ENCODE measurements at regions not wholly inside any gene's neighbourhood (a gene's known extent, or its start where the extent isn't known, plus 50 kb on each side); places are given as distances from the start of the nearest gene placed in this dataset.

DNA sequence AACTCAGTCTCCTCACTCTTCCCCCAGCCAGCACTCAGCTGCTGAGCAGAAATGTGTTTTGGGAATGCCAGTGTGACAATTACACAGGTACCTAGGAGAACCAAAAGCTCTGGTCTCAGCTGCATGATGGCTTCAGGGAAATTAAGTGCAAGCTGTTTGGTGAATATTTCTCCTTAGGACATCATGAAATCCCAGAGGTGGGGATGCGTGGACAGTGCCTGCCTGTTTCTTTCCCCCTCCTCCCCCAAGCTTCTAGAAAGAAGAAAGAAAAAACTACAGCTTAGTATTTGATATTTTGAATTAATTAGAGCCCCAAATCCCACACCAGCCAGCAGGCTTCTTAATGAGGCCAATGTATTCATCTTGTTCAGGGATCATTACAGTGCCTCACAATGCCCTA lies 243.0 kb downstream of the IDS start:
- TF ChIP-seq POLR2A (IDR thresholded peaks at IDR 0.05): no peak
- TF ChIP-seq, protein P1, sequence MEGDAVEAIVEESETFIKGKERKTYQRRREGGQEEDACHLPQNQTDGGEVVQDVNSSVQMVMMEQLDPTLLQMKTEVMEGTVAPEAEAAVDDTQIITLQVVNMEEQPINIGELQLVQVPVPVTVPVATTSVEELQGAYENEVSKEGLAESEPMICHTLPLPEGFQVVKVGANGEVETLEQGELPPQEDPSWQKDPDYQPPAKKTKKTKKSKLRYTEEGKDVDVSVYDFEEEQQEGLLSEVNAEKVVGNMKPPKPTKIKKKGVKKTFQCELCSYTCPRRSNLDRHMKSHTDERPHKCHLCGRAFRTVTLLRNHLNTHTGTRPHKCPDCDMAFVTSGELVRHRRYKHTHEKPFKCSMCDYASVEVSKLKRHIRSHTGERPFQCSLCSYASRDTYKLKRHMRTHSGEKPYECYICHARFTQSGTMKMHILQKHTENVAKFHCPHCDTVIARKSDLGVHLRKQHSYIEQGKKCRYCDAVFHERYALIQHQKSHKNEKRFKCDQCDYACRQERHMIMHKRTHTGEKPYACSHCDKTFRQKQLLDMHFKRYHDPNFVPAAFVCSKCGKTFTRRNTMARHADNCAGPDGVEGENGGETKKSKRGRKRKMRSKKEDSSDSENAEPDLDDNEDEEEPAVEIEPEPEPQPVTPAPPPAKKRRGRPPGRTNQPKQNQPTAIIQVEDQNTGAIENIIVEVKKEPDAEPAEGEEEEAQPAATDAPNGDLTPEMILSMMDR (IDR thresholded peaks at IDR 0.05): no peak

Data from thyroid gland (tissue), 4 donors.